Panc1 (cell line): ENCODE measurements at regions not wholly inside any gene's neighbourhood (a gene's known extent, or its start where the extent isn't known, plus 50 kb on each side); places are given as distances from the start of the nearest gene placed in this dataset.

ENCODE experiments used
- ATAC-seq: fragments of 200-7000 bp; cut with Tn5 transposase; 2 replicates; pipeline ENCODE4 v1.9.1; 2020; ENCODE audit warnings: mild to moderate bottlenecking, moderate library complexity
- BruUV-seq: library from RNA; stranded (reverse); fragments of 400-500 nt; replicated peaks from 2 replicates; lab custom pipeline; 2021; lab: Mats Ljungman, UMichigan
- CTCF ChIA-PET: fragments of 300-600 bp; sonication (Branson Sonifier 250); formaldehyde crosslinking; loops from one replicate; lab custom pipeline; 2022; ENCODE audit warnings: antibody characterized with exemption; lab: Charles Lee
- POLR2A ChIA-PET: fragments of 300-600 bp; sonication (Branson Sonifier 250); formaldehyde crosslinking; loops from one replicate; lab custom pipeline; 2022; ENCODE audit warnings: antibody characterized with exemption; lab: Charles Lee
- DNase-seq: peaks from one replicate; pipeline ENCODE4 v3.0.0-alpha.2; 2010; ENCODE audit warnings: low read depth, low spot score
- H3K27ac ChIP-seq: 2 replicates; pipeline ENCODE4 v1.5.1; 2011; ENCODE audit warnings: mild to moderate bottlenecking, low read length, inconsistent platforms
- H3K27me3 ChIP-seq: fragments of 200-500 bp; sonication (Bioruptor generic); 2 replicates; pipeline ENCODE4 v1.6.0; 2014; ENCODE audit warnings: low read length, inconsistent platforms; ENCODE audit not compliant: control insufficient read depth, insufficient read depth
- H3K36me3 ChIP-seq: fragments of 200-500 bp; sonication (Bioruptor generic); 2 replicates; pipeline ENCODE4 v1.5.1; 2014; ENCODE audit warnings: inconsistent platforms, mild to moderate bottlenecking, low read length, moderate library complexity; ENCODE audit not compliant: control insufficient read depth, insufficient read depth
- H3K4me1 ChIP-seq: 2 replicates; pipeline ENCODE4 v1.5.1; 2011; ENCODE audit warnings: inconsistent platforms, mild to moderate bottlenecking, low read length, moderate library complexity; ENCODE audit not compliant: control insufficient read depth, insufficient read depth
- H3K4me3 ChIP-seq, 2 experiments: 2 replicates each; pipeline ENCODE4 v1.5.1; 2011 to 2012; ENCODE audit warnings: low read depth in 2 of 2, low read length in 2 of 2, mild to moderate bottlenecking in 2 of 2, inconsistent platforms in 1 of 2, moderate library complexity in 1 of 2
- H3K9me3 ChIP-seq: fragments of 200-500 bp; sonication (Bioruptor generic); 2 replicates; pipeline ENCODE4 v1.5.1; 2014; ENCODE audit warnings: low read depth, mild to moderate bottlenecking, inconsistent platforms, low read length, moderate library complexity; ENCODE audit not compliant: control insufficient read depth, insufficient read depth
- CTCF ChIP-seq: fragments of 450-650 bp; IDR thresholded peaks from 2 replicates; pipeline ENCODE4 v1.5.1; 2017; ENCODE audit warnings: mild to moderate bottlenecking
- POLR2AphosphoS5 ChIP-seq: IDR thresholded peaks from 2 replicates; pipeline ENCODE4 v1.6.1; 2012; ENCODE audit warnings: mild to moderate bottlenecking, low read depth, low read length, moderate library complexity
- SIN3A ChIP-seq: IDR thresholded peaks from 2 replicates; pipeline ENCODE4 v1.6.1; 2012; ENCODE audit warnings: low read depth, mild to moderate bottlenecking, low read length, moderate library complexity, borderline replicate concordance; ENCODE audit not compliant: insufficient read depth
- TCF7L2 ChIP-seq: IDR thresholded peaks from 2 replicates; pipeline ENCODE4 v1.6.1; 2011; ENCODE audit warnings: mild to moderate bottlenecking, low read depth, low read length, inconsistent platforms
- in situ Hi-C: cut with HindIII; loops from 2 replicates; pipeline ENCODE4 v1.10.0; 2016; ENCODE audit warnings: low sequenced_read_pairs, low pct_unique_long_range_greater_than_20kb
- intact Hi-C: fragments of 100-400 bp; cut with micrococcal nuclease; formaldehyde crosslinking; loops from one replicate; pipeline ENCODE4 v1.10.0; 2022; ENCODE audit not compliant: unreplicated experiment
- TF ChIP-seq, protein P1 (sequence below), 2 experiments: IDR thresholded peaks; 2 replicates each; pipeline ENCODE4 v1.6.1; 2011 to 2012; ENCODE audit warnings: low read depth in 2 of 2, control low read depth in 1 of 2, low read length in 1 of 2, mild to moderate bottlenecking in 1 of 2, moderate library complexity in 1 of 2; ENCODE audit not compliant: insufficient read depth in 1 of 2

DNA sequence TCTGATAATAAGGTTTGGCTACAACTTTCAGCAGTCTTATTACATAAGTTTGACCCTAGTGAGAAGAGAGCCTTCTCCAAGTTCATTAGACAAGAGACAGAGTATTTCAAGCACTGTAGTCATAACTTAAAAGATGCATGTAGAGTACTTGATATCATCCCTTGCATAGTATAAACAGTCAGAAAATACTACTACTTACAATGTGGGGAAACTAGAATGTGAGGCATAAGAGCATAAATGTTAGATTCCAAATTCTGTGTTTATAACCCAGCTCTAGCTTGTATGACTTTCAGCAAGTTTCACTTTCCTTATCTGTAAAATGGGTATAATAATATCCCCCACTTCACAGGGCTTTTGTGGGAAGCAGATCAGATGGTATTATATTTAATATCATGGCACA is 56.8 kb upstream of the TMEM200A start:
- TF ChIP-seq TCF7L2: no peak
- no peak for TF ChIP-seq SIN3A
- TF ChIP-seq, protein P1, sequence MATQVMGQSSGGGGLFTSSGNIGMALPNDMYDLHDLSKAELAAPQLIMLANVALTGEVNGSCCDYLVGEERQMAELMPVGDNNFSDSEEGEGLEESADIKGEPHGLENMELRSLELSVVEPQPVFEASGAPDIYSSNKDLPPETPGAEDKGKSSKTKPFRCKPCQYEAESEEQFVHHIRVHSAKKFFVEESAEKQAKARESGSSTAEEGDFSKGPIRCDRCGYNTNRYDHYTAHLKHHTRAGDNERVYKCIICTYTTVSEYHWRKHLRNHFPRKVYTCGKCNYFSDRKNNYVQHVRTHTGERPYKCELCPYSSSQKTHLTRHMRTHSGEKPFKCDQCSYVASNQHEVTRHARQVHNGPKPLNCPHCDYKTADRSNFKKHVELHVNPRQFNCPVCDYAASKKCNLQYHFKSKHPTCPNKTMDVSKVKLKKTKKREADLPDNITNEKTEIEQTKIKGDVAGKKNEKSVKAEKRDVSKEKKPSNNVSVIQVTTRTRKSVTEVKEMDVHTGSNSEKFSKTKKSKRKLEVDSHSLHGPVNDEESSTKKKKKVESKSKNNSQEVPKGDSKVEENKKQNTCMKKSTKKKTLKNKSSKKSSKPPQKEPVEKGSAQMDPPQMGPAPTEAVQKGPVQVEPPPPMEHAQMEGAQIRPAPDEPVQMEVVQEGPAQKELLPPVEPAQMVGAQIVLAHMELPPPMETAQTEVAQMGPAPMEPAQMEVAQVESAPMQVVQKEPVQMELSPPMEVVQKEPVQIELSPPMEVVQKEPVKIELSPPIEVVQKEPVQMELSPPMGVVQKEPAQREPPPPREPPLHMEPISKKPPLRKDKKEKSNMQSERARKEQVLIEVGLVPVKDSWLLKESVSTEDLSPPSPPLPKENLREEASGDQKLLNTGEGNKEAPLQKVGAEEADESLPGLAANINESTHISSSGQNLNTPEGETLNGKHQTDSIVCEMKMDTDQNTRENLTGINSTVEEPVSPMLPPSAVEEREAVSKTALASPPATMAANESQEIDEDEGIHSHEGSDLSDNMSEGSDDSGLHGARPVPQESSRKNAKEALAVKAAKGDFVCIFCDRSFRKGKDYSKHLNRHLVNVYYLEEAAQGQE (IDR thresholded peaks at IDR 0.05; ENCODE audit: insufficient read depth in 1 of 2, low read depth in 2 of 2, low read length in 1 of 2): no peak
- no peak for TF ChIP-seq CTCF
- TF ChIP-seq POLR2AphosphoS5: no peak
- ATAC-seq: no peak
- Histone ChIP-seq H3K9me3 (no peaks in the 10 kb centered on the region), H3K27me3 (no peaks in the 10 kb centered on the region), H3K27ac (no peak overlapping the region), H3K36me3 (no peaks in the 10 kb centered on the region), H3K4me1 (no peaks in the 10 kb centered on the region), H3K4me3 (no peak overlapping the region)
- CTCF ChIA-PET: no interaction called here
- DNase-seq: no peak
- in situ Hi-C loops (no loop called here), intact Hi-C loops (no loop called here)
- BruUV-seq: no TSS peak
- POLR2A ChIA-PET: no interaction called here

DNA sequence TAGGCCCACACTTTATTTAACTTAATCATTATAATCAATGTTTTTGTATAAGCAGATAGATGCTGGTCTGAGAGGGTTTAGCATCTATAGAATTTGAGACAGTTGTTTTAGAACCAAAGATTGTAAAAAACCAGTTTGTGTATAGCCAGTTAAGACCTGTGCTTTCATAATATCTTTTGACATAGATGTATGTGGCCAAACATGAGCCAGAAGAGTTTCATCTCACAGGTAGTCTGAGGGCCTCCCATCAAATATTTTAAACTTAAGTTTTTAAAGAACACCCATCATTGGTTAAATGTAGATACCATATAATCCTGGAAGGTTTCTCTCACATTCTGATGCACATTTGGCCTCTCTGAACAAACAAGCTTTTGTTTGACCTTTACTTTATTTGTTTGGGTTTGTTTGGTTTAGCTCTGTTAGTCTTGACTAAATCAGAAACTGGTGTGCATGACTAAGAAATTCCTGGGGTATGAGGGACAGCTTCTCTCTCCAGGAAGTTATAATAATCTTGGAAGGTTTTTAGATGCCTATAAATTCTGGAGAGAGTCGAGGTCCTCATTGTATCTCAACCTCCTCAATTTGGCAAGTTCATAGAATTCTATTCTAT is 58.0 kb upstream of the TMEM200A start:
- POLR2A ChIA-PET: no interaction called here
- TF ChIP-seq POLR2AphosphoS5 (no peak), CTCF (no peak), TCF7L2 (no peak), SIN3A (no peak)
- TF ChIP-seq, protein P1 (IDR thresholded peaks at IDR 0.05; ENCODE audit: insufficient read depth in 1 of 2, low read depth in 2 of 2, low read length in 1 of 2): no peak
- no peak for DNase-seq
- ATAC-seq: no peak
- no peaks in the 10 kb centered on the region for H3K9me3 ChIP-seq
- intact Hi-C loops: no loop called here
- no peak overlapping the region for H3K4me3 ChIP-seq
- CTCF ChIA-PET: no interaction called here
- no peaks in the 10 kb centered on the region for H3K4me1 ChIP-seq
- no peaks in the 10 kb centered on the region for H3K27me3 ChIP-seq
- in situ Hi-C loops: no loop called here
- H3K27ac ChIP-seq: no peak overlapping the region
- H3K36me3 ChIP-seq: no peaks in the 10 kb centered on the region
- BruUV-seq: no TSS peak
